SJSA1 (cell line): ENCODE measurements at regions not wholly inside any gene's neighbourhood (a gene's known extent, or its start where the extent isn't known, plus 50 kb on each side); places are given as distances from the start of the nearest gene placed in this dataset.

Experiments
- DNase-seq, 2 experiments: peaks; one replicate each; pipeline ENCODE4 v3.0.0-alpha.2; 2015 to 2020; ENCODE audit warnings: low spot score in 2 of 2, low read depth in 1 of 2
- H3K27ac ChIP-seq: fragments of 250-450 bp; sonication (Bioruptor Pico); 2 replicates; pipeline ENCODE4 v1.5.1; 2020; ENCODE audit warnings: mild to moderate bottlenecking, moderate library complexity
- H3K27me3 ChIP-seq: fragments of 250-450 bp; sonication (Bioruptor Pico); replicated peaks from 2 replicates; pipeline ENCODE4 v1.5.1; 2020; ENCODE audit warnings: mild to moderate bottlenecking, moderate library complexity
- H3K36me3 ChIP-seq: fragments of 250-450 bp; sonication (Bioruptor Pico); 2 replicates; pipeline ENCODE4 v1.5.1; 2020; ENCODE audit warnings: mild to moderate bottlenecking
- H3K4me1 ChIP-seq: fragments of 250-450 bp; sonication (Bioruptor Pico); replicated peaks from 2 replicates; pipeline ENCODE4 v1.6.1; 2021; ENCODE audit warnings: mild to moderate bottlenecking
- H3K4me3 ChIP-seq: fragments of 250-450 bp; sonication (Bioruptor Pico); 2 replicates; pipeline ENCODE4 v1.5.1; 2020; ENCODE audit warnings: mild to moderate bottlenecking
- H3K9me3 ChIP-seq: fragments of 250-450 bp; sonication (Bioruptor Pico); replicated peaks from 2 replicates; pipeline ENCODE4 v1.5.1; 2020; ENCODE audit warnings: mild to moderate bottlenecking

GRCh38 chr2:145226901-145227300 lies 707.0 kb upstream of the ZEB2 start:
- H3K36me3 ChIP-seq, result no peaks in the 10 kb centered on the region
- peaks cover 17% of the 10 kb centered on the region for H3K4me1 ChIP-seq
- H3K27ac ChIP-seq, result no peak overlapping the region
- no peak for DNase-seq
- no peak overlapping the region for H3K4me3 ChIP-seq
- H3K27me3 ChIP-seq, result no peaks in the 10 kb centered on the region
- H3K9me3 ChIP-seq, result no peaks in the 10 kb centered on the region

- no peak overlapping the region for H3K4me3 ChIP-seq
- no peaks in the 10 kb centered on the region for H3K9me3 ChIP-seq
- no peaks in the 10 kb centered on the region for H3K27me3 ChIP-seq
- H3K27ac ChIP-seq, result no peak overlapping the region
- no peaks in the 10 kb centered on the region for H3K4me1 ChIP-seq
- no peak for DNase-seq
- no peaks in the 10 kb centered on the region for H3K36me3 ChIP-seq
These were observed 701.6 kb upstream of the ZEB2 start for GRCh38 chr2:145221516-145221915.

- H3K4me1 ChIP-seq, result no peaks in the 10 kb centered on the region
- no peak for DNase-seq
- H3K9me3 ChIP-seq, result no peaks in the 10 kb centered on the region
- H3K36me3 ChIP-seq, result no peaks in the 10 kb centered on the region
- H3K27me3 ChIP-seq, result no peaks in the 10 kb centered on the region
- H3K4me3 ChIP-seq, result no peak overlapping the region
- H3K27ac ChIP-seq, result no peak overlapping the region
These were observed 701.1 kb upstream of the ZEB2 start for GRCh38 chr2:145221032-145221431.

GRCh38 chr2:145220496-145220895 lies 700.6 kb upstream of the ZEB2 start:
- no peaks in the 10 kb centered on the region for H3K36me3 ChIP-seq
- no peak overlapping the region for H3K27ac ChIP-seq
- no peak for DNase-seq
- H3K27me3 ChIP-seq, result no peaks in the 10 kb centered on the region
- no peak overlapping the region for H3K4me3 ChIP-seq
- H3K9me3 ChIP-seq, result no peaks in the 10 kb centered on the region
- no peaks in the 10 kb centered on the region for H3K4me1 ChIP-seq

GRCh38 chr2:145207884-145208283 lies 688.0 kb upstream of the ZEB2 start:
- H3K36me3 ChIP-seq, result no peaks in the 10 kb centered on the region
- no peak overlapping the region for H3K4me3 ChIP-seq
- no peak for DNase-seq
- no peaks in the 10 kb centered on the region for H3K9me3 ChIP-seq
- H3K4me1 ChIP-seq, result no peaks in the 10 kb centered on the region
- H3K27ac ChIP-seq, result no peak overlapping the region
- no peaks in the 10 kb centered on the region for H3K27me3 ChIP-seq

- DNase-seq, result no peak
- no peaks in the 10 kb centered on the region for H3K4me1 ChIP-seq
- H3K27me3 ChIP-seq, result no peaks in the 10 kb centered on the region
- no peak overlapping the region for H3K4me3 ChIP-seq
- H3K36me3 ChIP-seq, result no peaks in the 10 kb centered on the region
- H3K27ac ChIP-seq, result no peak overlapping the region
- no peaks in the 10 kb centered on the region for H3K9me3 ChIP-seq
These were observed 686.8 kb upstream of the ZEB2 start for GRCh38 chr2:145206496-145207281.

- no peak overlapping the region for H3K4me3 ChIP-seq
- H3K4me1 ChIP-seq, result no peaks in the 10 kb centered on the region
- H3K27me3 ChIP-seq, result no peaks in the 10 kb centered on the region
- no peaks in the 10 kb centered on the region for H3K9me3 ChIP-seq
- no peak for DNase-seq
- H3K36me3 ChIP-seq, result no peaks in the 10 kb centered on the region
- no peak overlapping the region for H3K27ac ChIP-seq
These were observed 684.0 kb upstream of the ZEB2 start for GRCh38 chr2:145203891-145204290.

- H3K27ac ChIP-seq, result no peak overlapping the region
- H3K4me1 ChIP-seq, result no peaks in the 10 kb centered on the region
- no peak for DNase-seq
- H3K27me3 ChIP-seq, result no peaks in the 10 kb centered on the region
- no peaks in the 10 kb centered on the region for H3K9me3 ChIP-seq
- no peaks in the 10 kb centered on the region for H3K36me3 ChIP-seq
- H3K4me3 ChIP-seq, result no peak overlapping the region
These were observed 680.1 kb upstream of the ZEB2 start for GRCh38 chr2:145199827-145200706.

- Histone ChIP-seq H3K4me1 (no peaks in the 10 kb centered on the region), H3K9me3 (no peaks in the 10 kb centered on the region), H3K4me3 (no peak overlapping the region), H3K27ac (no peak overlapping the region), H3K27me3 (no peaks in the 10 kb centered on the region), H3K36me3 (no peaks in the 10 kb centered on the region)
- no peak for DNase-seq
These were observed 679.1 kb upstream of the ZEB2 start for GRCh38 chr2:145199042-145199441.

- no peaks in the 10 kb centered on the region for H3K9me3 ChIP-seq
- no peaks in the 10 kb centered on the region for H3K27me3 ChIP-seq
- H3K27ac ChIP-seq, result no peak overlapping the region
- H3K4me1 ChIP-seq, result no peaks in the 10 kb centered on the region
- no peaks in the 10 kb centered on the region for H3K36me3 ChIP-seq
- no peak overlapping the region for H3K4me3 ChIP-seq
- DNase-seq, result no peak
These were observed 678.6 kb upstream of the ZEB2 start for GRCh38 chr2:145198555-145198954.

GRCh38 chr2:145197944-145198343 lies 678.0 kb upstream of the ZEB2 start:
- H3K9me3 ChIP-seq, result no peaks in the 10 kb centered on the region
- DNase-seq, result no peak
- no peaks in the 10 kb centered on the region for H3K36me3 ChIP-seq
- H3K27me3 ChIP-seq, result no peaks in the 10 kb centered on the region
- no peaks in the 10 kb centered on the region for H3K4me1 ChIP-seq
- H3K27ac ChIP-seq, result no peak overlapping the region
- no peak overlapping the region for H3K4me3 ChIP-seq

- Histone ChIP-seq H3K4me3 (no peak overlapping the region), H3K27ac (no peak overlapping the region), H3K36me3 (no peaks in the 10 kb centered on the region), H3K9me3 (no peaks in the 10 kb centered on the region), H3K4me1 (peaks cover 6% of the 10 kb centered on the region), H3K27me3 (no peaks in the 10 kb centered on the region)
- no peak for DNase-seq
These were observed 674.8 kb upstream of the ZEB2 start for GRCh38 chr2:145194673-145195072.

GRCh38 chr2:145190031-145190703 lies 670.2 kb upstream of the ZEB2 start:
- Histone ChIP-seq H3K27ac (no peak overlapping the region), H3K9me3 (no peaks in the 10 kb centered on the region; the same call in 1 of the 2 replicates), H3K4me3 (no peak overlapping the region), H3K27me3 (no peaks in the 10 kb centered on the region), H3K4me1 (peaks cover 6% of the 10 kb centered on the region), H3K36me3 (no peaks in the 10 kb centered on the region)
- DNase-seq, result no peak

GRCh38 chr2:145186303-145186702 lies 666.4 kb upstream of the ZEB2 start:
- no peak overlapping the region for H3K27ac ChIP-seq
- H3K27me3 ChIP-seq, result no peaks in the 10 kb centered on the region
- H3K4me1 ChIP-seq, result peaks cover 11% of the 10 kb centered on the region
- no peak for DNase-seq
- H3K4me3 ChIP-seq, result no peak overlapping the region
- H3K9me3 ChIP-seq, result no peaks in the 10 kb centered on the region; the same call in 1 of the 2 replicates
- H3K36me3 ChIP-seq, result no peaks in the 10 kb centered on the region
